Neural cell (in vitro differentiated cells): ENCODE measurements at regions not wholly inside any gene's neighbourhood (a gene's known extent, or its start where the extent isn't known, plus 50 kb on each side); places are given as distances from the start of the nearest gene placed in this dataset.

ENCODE experiments used
- CTCF ChIP-seq: fragments of 450-650 bp; IDR thresholded peaks from 2 replicates; pipeline ENCODE4 v1.5.1; 2014; ENCODE audit warnings: antibody characterized with exemption, mild to moderate bottlenecking, moderate library complexity; ENCODE audit not compliant: poor library complexity, severe bottlenecking
- EP300 ChIP-seq: fragments of 450-650 bp; conservative IDR thresholded peaks from 2 replicates; pipeline ENCODE4 v1.6.1; 2014; ENCODE audit warnings: antibody characterized with exemption, mild to moderate bottlenecking, moderate library complexity; ENCODE audit not compliant: poor library complexity, severe bottlenecking
- EZH2 ChIP-seq: fragments of 200-600, 300-800 bp; shearing (Covaris generic), sonication (generic); IDR thresholded peaks from 2 replicates; pipeline ENCODE4 v1.6.1; 2014; ENCODE audit warnings: antibody characterized with exemption, low read length, borderline replicate concordance, mild to moderate bottlenecking; ENCODE audit not compliant: insufficient read depth, poor library complexity, severe bottlenecking
- POLR2AphosphoS5 ChIP-seq: IDR thresholded peaks from 2 replicates; pipeline ENCODE4 v1.6.1; 2012
- SMC3 ChIP-seq: fragments of 450-650 bp; conservative IDR thresholded peaks from 2 replicates; pipeline ENCODE4 v1.6.1; 2014; ENCODE audit warnings: antibody characterized with exemption, mild to moderate bottlenecking, moderate library complexity; ENCODE audit not compliant: poor library complexity

GRCh38 chr9:124105266-124105665, 93.7 kb downstream of the LHX2 start:
- no peak for TF ChIP-seq EZH2
- TF ChIP-seq CTCF = no peak
- TF ChIP-seq SMC3 = no peak
- no peak for TF ChIP-seq POLR2AphosphoS5
- no peak for TF ChIP-seq EP300
